GM21360 (cell line): ENCODE measurements at regions not wholly inside any gene's neighbourhood (a gene's known extent, or its start where the extent isn't known, plus 50 kb on each side); places are given as distances from the start of the nearest gene placed in this dataset.

ENCODE experiments used
- ATAC-seq: cut with Tn5 transposase; IDR thresholded peaks from one replicate; pipeline ENCODE4 v1.9.1; 2021; ENCODE audit warnings: mild to moderate bottlenecking, moderate library complexity; ENCODE audit not compliant: unreplicated experiment

DNA sequence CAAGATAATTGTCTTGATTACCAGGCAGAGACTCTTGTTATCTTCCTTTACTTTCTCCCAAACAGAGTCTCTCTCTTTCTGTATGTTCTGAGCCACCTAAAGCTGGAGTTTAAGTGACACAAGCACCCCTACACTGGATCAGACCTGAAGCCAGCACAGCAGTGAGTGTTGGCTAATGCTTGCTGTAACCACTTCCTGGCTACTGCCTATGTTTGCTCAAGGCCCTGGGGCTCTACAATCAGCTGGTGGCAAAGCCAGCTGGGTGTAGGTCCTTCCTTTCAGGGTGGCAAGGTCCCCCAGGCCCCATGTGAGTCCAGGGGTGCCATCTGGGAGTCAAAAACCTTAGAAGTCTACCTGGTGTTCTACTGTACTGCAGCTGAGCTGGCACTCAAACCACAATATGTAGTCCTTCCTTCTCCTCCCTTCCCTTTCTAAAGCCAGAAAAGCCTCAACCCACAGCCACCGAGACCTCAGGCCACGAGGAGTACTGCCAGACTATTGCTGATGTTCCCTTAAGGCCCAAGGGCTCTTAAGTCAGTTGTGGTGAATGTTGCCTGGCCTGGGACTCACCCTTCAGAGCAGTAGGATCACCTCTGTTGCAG is 416.3 kb downstream of the ADRA2A start:
- ATAC-seq = no peak

DNA sequence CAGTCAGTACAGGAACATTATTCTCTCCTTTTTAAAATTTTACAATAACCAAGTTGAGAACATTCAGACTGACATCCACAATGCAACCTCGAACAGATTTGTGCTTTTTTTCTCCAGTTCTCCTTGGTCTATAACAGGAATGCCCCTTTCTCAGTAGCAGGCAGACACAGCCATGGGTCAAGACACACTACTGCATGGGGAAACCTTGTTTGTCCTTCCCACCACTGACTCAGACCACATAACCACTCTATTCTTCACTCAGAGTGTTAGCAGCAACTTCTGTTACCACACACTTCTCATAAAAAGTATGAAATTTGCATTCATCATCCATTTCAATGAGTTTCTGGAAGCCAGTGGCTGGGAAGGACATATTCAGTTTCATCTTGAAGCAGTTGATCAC is 421.7 kb downstream of the ADRA2A start:
- no peak for ATAC-seq

- no peak for ATAC-seq
Measured at GRCh38 chr10:111504376-111504775, 427.5 kb downstream of the ADRA2A start.

GRCh38 chr10:111506266-111507034 is 429.6 kb downstream of the ADRA2A start:
- ATAC-seq = no peak

DNA sequence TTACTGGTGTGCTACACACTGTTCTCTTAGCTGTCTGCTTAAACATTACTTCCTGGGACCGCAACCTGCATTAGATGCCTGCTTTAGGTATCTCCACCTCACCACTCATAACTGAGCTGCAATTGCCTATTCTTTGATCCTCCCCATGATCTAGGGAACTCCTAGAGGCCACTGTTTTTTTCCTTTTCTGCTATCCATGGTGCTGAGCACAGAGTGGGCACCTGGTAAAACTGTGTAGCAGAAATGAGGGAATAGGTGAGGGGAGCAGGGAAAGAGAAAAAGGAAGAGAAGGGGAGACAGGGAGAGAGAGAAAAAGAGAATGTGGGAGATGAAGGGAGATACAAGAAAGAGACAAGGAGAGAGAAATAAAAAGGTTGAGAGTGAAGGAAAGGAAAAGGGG is 434.9 kb downstream of the ADRA2A start:
- no peak for ATAC-seq

GRCh38 chr10:111515264-111515663 is 438.4 kb downstream of the ADRA2A start:
- ATAC-seq = no peak

DNA sequence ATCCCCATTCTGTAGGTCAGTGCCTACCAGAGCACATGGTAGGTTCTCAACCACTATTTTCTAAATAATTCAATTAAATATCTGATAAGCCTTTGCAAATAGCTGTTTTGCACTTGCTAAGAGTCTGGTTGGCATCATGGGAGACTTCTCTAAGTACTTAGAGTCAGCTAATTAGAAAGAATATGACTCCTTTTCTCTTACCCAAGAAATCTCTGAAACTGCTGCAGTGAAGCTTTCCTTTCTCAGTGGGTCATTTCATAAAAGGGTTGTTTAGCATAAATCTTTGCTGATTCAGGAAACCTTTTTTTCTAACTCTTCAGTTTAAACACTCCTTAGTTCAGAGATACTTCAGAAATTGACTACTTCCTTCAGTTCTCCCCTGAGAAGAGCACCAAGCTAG is 438.9 kb downstream of the ADRA2A start:
- ATAC-seq = no peak

DNA sequence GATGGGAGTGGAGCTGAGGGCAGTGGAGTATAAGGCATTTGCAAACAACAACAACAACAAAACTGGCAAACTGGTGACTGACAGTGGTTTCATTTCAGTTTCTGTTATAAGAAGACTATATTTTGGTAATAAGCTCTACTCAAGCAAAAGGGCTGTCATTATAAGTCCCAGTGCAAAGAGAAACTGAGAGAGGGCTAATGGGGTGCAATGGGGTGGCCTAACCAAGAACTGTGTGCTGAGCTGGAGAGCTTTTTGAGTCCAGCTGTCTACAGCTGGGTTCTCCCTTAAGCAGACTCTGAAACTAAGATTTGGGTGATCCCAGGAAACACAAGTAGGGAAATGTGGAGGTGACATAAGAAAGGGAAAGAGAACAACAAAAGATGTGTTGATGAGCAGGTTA is 439.3 kb downstream of the ADRA2A start:
- no peak for ATAC-seq

GRCh38 chr10:111522141-111522540 is 445.3 kb downstream of the ADRA2A start:
- ATAC-seq = no peak

DNA sequence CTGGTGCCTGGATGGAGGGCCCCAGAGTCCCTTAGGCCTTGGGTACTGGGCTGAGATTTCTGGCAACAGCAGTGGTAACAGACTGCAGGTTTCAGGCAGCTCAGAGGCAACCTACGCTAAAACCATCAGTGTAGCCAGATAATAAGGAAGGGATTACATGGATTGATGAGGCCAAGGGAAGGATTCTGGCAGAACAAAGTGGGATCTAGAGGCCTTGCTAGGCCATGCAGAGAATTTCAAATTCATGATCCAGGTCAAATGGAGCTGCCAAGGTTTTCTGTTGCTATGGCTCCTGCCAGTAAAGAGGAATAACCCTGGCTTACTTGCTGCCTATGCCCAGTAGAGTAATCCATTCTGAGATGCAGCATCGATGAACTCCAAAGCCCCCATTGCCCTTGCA is 445.7 kb downstream of the ADRA2A start:
- no peak for ATAC-seq

GRCh38 chr10:111523016-111523415 is 446.2 kb downstream of the ADRA2A start:
- no peak for ATAC-seq

- no peak for ATAC-seq
Measured at GRCh38 chr10:111524134-111524533, 447.3 kb downstream of the ADRA2A start.

DNA sequence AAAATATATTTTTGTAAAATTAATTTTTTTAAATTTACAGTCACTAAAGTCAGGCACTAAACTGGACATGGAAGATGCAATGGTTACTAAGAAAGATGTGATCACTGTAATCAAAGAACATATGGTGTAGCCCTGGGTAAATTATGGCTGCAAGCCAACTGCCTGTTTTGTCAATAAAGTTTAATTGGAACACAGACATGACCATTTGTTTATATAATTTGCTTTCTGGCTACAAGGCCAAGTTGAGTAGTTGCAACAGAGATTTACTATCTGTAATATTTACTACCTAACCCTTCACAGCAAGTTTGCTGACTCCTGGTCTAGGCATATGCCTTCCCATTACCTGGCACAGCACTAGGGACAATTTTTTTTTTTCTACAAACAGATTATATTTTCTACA is 448.9 kb downstream of the ADRA2A start:
- no peak for ATAC-seq

GRCh38 chr10:111531690-111532089 is 454.9 kb downstream of the ADRA2A start:
- ATAC-seq = no peak

- ATAC-seq = no peak
Measured at GRCh38 chr10:111532139-111532538, 455.3 kb downstream of the ADRA2A start.

DNA sequence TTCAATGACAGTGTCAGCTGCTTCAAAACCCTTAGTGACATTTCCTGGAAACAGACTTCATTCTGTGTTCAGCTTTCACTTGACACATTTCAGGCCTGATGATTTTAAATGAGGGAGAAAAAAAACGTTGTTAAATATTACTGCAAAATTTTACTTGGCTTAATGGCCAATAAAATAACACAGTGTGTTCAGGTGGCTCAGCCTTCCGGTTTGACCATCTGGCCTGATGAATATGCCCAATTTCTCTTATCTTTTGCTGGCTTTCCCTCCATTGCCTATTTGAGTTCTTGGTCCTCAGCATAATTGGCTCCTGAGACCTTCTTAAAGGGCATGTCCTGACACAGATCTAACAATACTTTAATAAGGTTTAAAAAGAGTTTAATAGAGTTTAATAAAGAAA is 462.4 kb downstream of the ADRA2A start:
- no peak for ATAC-seq

DNA sequence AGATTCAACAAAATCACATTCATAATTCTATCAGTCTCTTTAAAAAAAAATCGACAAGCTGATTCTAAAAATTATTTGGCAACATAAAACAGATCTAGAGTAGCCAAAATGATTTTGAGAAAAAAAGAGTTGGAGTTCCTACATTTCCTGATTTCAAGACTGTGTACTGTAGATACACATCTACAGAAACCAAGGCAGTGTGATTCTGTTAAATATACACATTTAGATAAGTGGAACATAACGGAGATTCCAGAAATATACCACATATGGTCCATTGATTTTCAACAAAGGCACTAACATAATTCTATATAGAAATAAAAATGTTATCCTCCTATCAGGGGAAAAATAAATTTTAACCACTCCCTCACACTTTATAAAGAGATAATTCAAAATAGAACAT is 467.0 kb downstream of the ADRA2A start:
- no peak for ATAC-seq

GRCh38 chr10:111545861-111546605 is 469.2 kb downstream of the ADRA2A start:
- no peak for ATAC-seq

DNA sequence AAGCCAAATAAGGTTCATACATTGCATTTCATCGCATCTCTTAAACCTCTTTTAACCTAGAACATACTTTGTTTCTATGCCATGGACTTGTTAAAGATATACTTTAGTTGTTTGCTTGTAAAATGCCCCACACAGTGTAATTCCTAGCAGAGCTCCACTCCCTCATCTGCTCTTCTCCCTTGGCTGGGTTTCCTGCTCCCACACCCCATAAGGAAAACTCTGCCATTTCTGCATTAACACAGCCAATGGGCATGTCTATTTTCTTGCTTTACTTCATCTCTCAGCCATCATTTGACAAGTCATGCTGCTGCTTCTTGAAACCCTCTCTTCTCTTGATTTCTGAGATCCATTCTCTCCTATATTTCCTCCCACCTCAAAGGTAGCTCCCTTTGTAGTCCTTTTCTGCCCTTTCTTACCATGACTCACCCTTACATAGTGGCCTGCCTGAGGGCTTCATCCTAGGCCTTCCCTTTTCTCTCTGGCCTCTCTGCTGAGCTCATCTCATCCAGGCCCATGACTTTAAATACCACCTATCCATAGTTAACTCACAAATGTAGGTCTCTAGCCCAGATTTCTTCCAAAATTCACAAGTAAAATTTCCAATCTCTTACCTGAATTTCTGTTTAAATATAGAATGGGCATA is 471.4 kb downstream of the ADRA2A start:
- ATAC-seq = no peak

DNA sequence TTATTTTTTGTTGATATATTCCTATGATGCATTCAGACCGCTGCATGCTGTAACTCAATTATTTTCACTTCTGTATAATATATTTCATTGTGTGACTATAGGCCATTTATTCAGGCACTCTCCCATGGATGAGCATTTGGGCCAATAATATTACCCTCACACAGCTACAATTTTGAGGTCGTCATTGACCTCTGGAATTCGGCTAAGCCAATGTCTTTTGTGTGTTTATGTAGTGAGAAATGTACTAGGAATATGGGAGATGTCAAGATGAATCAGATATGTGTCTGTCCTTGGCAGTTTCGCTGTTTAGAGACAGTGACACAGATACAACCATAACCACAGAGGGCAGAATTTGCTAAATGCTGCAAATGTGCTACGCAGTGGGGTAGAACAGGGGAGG is 474.2 kb downstream of the ADRA2A start:
- ATAC-seq = no peak

- no peak for ATAC-seq
Measured at GRCh38 chr10:111556666-111557065, 479.8 kb downstream of the ADRA2A start.

DNA sequence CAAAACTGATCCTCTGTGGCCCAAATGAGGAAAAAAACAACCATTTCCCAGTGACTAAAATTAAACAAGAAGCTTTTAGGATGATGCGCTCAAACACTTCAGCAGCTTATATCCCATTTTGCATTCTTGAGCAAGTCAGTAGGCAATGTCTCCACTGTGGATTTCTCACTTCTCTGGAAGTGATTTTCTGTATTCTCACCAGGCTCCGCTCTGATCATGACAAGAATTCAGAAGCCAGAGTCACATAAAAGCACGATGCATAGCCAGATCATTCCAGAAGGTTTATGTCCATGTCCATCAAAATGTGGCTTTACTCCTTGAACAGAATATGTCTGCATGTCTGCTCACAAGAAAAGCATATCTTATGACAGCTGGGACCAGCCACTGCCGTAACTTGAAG is 481.4 kb downstream of the ADRA2A start:
- ATAC-seq = no peak
